ENCODE measurements at regions not wholly inside any gene's neighbourhood (a gene's known extent, or its start where the extent isn't known, plus 50 kb on each side); places are given as distances from the start of the nearest gene placed in this dataset.

DNA sequence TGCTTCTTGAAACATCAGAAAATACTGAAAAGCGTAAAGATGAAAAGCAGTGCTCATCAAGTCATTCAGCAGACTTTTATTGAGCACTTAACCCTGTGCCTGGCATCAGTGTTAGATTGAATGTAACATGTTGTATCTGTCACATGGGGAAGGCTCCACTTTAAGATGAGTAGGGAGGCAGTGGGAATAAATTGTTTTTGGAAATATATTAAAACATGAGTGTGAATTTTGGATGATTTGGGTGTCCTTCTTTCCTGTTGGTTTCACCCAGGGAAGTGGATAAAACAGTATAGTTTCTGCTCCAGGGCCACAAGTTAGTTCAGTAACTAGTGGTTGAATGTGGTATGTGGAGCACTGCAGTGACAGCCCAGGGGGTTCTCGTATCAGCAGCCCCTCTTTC is 301.4 kb upstream of the TPM1 start:
- TF ChIP-seq, protein P1, sequence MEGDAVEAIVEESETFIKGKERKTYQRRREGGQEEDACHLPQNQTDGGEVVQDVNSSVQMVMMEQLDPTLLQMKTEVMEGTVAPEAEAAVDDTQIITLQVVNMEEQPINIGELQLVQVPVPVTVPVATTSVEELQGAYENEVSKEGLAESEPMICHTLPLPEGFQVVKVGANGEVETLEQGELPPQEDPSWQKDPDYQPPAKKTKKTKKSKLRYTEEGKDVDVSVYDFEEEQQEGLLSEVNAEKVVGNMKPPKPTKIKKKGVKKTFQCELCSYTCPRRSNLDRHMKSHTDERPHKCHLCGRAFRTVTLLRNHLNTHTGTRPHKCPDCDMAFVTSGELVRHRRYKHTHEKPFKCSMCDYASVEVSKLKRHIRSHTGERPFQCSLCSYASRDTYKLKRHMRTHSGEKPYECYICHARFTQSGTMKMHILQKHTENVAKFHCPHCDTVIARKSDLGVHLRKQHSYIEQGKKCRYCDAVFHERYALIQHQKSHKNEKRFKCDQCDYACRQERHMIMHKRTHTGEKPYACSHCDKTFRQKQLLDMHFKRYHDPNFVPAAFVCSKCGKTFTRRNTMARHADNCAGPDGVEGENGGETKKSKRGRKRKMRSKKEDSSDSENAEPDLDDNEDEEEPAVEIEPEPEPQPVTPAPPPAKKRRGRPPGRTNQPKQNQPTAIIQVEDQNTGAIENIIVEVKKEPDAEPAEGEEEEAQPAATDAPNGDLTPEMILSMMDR (IDR thresholded peaks at IDR 0.05) = no peak
- no peak for TF ChIP-seq EZH2 (IDR thresholded peaks at IDR 0.05; ENCODE audit: borderline replicate concordance, insufficient read depth, low read depth, low read length, poor library complexity, severe bottlenecking)

All from B cell (primary cell).